COLO829 (cell line): ENCODE measurements at regions not wholly inside any gene's neighbourhood (a gene's known extent, or its start where the extent isn't known, plus 50 kb on each side); places are given as distances from the start of the nearest gene placed in this dataset.

ENCODE experiments used
- DNase-seq: peaks from one replicate; pipeline ENCODE4 v3.0.0; 2012; ENCODE audit warnings: low spot score

DNA sequence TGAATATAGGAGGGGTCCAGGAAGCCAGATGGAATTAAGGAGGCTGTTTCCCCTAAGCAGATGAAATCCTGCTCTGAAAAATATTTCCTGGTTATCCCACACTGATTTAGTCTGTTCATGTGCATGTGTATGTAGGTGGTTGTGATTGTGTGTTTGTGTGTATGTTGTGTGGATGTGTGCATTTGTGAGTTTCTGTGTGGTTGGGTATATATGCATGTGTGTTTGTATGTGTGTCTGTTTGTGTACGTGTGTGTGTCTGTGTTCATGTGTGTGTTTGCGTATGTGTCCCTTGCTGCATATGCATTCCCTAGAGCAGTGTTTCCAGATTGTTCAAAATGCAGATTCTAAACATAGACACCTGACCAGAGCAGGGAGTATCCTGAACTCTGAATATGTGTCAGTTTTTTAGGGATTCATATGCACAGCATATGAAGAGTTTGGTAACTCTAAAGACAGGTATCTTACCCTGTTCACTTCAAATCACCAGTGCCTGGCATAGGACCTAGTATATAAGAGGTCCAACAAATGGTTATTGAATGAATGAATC, 239.8 kb downstream of the MAFB start:
- DNase-seq = no peak

DNA sequence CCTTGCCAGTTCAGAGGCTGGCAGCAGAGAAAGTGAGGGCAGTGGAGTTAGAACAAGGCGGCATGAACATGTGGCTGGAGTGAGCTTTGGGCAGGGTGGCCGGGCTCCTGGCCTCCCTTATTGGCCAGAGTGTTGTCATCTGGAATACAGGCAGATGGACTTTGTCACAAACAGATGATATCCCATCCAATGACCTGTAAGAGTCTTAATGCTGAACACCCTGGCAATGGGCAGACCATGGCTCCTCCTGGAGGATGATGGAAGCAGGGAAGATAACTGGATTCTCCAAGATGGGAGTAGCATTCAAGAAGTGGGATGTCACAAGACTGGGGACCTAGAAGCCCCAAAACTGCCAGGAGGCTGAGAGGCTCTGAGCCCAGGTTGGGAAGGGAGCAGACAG, 242.1 kb downstream of the MAFB start:
- DNase-seq = no peak

DNA sequence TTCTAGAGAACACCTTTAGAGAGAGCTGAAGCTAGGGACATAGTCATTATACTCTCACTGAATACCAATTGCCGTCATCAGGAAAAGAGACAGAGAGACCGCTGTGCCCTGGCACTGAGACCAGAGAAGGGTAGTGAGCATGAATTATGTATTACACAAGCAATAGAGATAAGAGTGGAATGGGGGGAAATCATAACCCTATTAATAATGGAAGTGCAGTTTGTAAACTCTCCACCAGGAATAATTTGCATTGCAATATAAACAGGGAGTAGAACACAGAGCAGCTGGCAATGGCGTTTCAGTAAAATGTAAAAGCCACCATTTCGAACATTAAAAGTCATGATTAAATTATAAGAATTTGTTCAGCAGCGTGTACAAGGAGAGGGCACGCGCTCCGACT, 244.5 kb downstream of the MAFB start:
- DNase-seq = no peak

DNA sequence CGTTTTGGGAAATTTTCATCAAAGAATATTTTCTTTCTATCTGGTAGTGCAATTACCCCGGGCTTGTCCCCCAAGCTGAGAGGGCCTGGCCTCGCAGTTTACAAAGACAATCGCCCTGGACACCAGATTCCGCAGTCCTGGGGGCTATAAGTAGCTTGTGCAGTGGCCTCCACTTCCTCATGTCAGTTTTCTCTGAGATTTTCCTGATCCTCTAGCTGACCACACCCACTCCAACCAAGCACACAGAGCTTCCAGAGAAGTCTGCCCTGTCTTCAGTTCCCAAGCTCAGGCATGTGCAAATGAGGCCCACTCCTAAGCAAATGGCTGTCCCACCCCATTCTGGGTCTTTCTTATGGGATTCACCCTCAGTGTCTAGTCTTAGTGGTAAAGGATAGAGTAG, 245.3 kb downstream of the MAFB start:
- no peak for DNase-seq

DNA sequence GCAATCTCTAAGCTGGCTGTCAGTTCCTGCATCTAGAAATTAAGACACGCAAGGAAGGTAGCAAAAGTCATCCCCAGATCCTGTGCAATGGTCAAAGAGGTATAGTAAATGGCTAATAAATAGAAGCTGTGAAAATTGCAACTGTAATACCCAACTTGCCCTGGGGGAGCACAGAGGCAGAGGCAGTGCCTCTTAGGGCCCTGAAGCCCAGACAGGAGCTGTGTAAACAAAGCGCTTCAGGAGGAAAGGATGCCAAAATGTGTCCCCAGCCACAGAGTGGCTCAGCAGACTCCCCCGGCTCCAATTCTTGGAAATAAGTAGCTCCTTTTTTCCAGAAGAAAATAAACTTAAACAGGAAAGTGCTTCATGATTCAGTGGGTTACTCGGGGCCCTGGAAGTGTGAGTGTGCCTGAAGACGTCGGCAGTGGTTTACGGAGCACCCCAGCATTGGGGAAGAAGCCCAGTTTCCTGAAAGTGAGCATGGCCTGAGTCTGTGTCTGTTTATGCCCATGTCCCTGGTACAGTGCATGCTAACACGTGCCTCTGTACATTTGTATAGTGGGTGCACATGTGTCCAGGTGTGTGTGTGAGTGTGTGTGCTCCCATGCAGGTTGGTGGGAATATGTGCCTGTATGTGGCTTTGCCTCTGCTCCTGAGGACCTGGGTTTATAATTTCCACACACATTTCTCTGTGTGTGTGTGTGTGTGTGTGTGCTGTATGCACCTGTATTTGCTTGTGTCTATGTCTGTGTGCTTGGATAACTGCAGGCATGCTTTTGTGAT, 246.7 kb downstream of the MAFB start:
- DNase-seq = no peak

DNA sequence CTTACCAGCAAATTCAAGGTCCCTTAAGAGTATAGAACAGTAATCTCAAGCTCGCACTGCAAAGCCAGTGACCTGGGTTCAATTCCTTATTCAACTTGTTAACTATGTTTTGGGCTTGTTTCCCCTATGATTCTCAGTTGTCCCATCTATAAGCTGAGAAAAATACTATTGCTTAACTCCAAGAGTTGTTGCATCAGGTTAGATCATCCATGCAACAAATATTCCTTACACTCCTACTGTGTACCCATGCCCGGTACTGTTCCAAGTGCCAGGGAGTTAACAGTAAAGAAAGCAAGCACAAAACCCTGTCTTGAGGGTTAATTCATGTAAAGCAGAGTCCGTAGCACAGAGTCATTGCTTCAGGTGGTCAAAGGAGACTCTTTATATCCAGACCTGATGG, 247.3 kb downstream of the MAFB start:
- DNase-seq = no peak

DNA sequence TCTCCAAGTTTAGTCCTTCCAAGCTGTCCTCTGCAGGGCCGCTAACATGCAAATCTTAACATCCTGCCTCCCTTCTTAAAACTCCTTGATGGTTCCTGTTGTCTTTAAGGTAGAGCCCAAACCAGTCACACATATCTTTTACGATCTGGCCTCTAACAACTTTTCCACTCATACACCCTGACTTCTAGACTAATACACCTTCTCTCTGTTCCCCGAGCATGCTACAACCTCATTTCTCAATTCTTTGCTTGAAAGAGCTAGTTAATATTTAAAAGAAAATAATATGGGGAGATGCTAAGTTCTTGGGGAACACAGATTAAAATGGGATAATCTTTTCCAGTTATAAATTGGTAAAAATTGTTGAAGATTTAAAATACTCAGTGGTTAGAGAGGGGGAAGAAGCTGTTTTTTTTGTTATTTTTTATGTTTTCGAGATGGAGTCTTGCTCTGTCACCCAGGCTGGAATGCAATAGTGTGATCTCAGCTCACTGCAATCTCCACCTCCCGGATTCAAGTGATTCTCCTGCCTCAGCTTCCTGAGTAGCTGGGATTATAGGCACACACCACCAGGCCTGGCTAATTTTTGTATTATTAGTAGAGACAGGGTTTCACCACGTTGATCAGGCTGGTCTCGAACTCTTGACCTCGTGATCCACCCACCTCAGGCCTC, 250.7 kb downstream of the MAFB start:
- DNase-seq = no peak

DNA sequence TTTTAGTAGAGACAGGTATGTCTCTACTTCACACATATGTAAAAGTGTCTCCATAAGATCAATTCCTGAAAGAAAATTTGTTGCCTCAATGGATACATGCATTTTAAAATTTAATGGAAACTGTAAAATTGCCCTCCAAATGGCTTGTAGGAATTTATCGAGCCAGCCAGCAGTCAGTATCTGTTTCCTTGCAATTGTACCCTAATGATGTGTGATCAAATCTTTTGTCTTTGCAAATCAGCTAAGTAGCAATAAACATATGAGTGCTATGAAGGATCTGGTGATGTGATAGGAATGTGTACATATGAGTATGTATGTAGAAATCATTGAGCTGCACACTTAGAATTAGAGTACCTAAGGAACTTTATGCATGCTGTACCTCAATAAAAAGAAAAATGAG, 253.0 kb downstream of the MAFB start:
- DNase-seq = no peak

DNA sequence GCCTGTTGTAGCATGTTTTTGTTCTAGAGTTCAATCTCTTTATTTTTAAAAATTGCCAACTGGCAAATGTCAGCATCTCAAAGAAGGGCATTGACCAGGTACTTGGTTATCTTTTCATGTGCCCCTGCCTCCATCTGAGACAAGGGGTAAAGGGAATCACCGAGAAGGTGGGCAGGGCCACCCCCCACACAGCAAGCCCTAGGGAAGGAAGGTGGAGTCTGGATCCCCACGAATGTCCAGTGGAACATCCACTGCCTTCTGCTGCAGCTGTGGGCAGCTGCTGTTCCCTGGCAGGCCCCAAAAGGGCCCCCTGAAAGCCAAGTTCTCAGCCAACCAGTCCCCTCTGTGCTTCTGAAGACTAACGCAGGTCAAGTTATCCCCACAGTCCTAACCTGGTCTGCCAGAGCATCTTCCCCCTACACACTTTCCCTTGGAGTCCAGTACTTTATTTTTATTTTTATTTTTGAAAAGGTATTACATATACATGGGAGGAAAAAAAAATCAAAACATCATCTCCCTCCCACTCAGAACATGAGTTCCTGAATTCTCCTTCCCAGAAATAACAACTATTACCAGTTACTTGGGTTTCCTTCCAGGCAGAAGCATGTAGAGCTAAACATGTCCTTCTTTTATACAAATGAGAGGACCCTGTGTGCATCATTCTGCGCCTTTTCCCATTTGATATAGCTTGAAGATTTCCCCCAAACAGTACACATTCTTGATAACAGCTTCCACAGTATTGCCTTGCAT, 253.7 kb downstream of the MAFB start:
- DNase-seq = no peak

DNA sequence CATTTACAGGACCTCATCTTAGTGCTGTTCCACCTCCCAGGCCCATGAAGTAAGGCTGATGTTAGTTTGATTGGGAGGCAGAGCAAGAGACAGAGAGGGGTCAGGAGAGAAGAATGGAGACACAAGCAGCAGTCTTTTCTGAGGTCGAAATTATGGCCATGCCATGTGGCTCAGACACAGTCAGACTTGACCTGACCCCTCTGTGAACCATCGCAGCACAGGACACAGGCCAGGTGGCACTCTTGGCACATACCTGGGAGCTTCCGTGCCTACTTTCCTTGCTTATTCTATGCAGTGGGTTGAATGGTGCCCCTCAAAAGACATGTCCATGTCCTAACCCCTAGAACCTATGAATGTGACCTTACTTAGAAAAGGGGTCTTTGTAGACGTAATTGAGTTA, 254.9 kb downstream of the MAFB start:
- no peak for DNase-seq

DNA sequence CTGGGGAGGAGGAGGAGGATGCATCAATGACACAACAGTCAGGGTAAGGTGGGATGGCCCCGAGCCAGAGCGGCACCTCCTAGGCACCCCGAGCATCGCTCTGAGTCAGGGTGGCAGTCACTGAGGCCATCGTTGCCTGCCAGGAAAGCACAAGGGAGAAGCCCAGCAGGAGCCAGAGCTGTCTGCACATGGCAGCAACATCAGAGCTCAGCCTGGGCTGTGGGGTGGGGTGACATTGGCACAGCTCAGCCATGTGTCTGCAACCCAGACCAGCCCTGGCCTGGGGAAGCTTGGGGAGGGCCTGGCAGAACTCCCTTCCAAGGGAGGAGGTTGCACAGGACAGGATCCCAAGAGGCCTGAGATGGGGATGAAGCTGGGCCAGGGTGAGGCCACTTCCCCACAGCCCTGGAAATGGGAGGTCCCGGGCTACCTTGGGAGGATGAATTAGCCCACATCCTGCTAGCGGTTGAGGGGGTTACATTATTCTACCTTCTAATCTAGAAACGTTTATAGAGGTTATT, 255.6 kb downstream of the MAFB start:
- no peak for DNase-seq

DNA sequence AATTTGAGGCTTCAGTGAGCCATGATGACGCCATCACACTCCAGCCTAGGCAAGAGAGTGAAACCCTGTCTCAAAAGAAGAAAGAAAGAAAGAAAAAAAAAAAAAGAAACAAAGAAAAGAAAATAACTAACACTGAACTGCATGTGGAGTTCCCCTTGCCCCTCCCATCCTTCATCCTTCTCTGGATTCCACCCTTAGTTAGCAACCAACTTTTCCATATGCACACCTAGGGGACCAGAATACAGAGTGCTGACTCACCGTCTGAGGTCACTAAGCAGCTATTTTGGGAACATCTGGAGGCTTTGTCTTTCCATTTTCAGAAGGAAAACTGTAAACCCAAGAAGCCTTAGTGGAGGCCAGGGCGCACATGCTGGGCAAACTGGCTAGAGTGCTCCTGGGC, 257.4 kb downstream of the MAFB start:
- no peak for DNase-seq

DNA sequence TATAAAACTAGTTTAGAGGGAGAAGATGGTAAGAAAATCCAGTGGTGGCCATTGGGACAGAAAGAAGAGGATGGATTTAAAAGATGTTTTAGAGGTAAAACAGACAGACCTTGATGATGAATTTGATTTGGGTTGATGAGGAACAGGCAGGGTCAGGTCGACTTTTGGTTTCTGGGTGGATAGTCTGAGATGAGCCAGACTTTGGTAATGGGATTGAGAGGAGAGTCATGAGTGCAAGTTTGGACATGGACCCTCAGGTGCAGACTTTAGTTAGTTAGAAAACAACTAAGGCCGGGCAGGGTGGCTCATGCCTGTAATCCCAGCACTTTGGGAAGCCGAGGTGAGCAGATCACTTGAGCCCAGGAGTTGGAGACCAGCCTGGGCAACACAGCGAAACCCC, 257.9 kb downstream of the MAFB start:
- DNase-seq = no peak

DNA sequence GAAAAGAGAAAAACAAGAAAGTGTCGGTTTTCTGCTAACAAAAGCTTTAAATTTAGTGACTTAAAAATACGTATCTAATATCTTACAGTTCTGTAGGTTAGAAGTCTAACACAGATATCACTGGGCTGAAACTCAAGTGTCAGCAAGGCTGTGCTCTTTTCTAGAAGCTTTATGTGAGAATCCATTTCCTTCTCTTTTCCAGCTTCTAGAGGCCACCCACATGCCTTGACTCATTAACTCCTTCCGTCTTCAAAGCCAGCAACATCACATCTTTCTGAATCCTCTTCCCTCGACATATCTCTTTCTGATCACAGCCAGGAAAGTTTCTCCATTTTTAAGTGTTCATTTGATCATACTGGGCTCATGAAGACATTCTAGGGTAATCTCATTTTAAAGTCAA, 262.0 kb downstream of the MAFB start:
- DNase-seq = no peak

DNA sequence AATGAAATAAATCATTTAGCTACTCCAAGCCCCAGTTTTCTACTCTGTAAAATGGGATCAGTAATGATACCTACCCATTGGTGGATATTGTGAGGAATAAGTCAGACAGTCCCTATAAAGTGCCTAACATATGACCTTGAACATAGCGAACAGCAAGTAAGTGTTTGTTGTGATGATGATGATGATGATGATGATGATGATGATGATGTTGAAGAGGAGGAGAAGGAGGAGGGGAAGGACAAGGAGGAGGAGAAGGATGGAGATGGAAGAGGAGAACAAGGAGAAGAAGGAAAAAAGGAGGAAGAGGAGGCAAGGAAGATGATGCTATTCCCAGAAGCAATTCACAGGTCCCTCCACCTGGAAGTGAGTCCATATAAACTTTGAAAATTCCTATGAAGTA, 264.3 kb downstream of the MAFB start:
- DNase-seq = no peak

DNA sequence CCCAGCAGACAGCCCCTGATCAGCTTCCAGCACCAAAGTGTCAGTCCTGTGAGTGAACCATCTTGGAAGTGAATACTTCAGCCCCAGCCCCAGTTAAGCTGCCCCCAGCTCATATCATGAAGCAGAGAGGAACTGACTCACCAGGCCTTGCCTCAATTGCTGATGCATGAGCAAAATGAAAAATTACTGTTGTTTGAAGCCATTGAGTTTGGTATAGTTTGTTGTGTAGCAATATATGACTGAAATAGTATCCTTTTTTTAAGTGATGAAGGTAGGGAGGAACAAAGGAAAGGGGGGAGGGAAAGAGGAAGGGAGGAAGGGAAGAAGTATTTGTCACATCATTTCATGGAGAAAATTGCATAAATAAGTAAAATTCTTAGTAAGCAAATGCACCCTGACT, 266.4 kb downstream of the MAFB start:
- no peak for DNase-seq

DNA sequence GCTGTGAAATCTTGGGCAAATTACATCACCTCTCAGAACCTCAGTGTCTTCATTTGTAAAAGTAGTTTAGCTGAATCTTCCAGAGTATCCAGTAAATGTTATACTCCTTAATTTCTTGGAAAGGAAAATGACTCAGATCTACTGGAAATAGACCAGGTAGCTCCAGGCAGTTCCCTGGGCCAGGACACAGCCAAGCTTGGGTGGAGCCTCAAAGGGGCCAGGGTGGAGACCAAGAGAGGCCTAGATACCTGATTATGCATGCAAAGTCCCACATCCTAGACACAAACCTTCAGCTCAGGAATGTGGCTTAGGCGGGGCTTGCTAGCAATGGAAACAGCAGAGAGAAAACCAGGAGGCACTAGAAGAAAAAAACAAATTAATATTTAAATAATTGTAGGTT, 272.8 kb downstream of the MAFB start:
- no peak for DNase-seq

DNA sequence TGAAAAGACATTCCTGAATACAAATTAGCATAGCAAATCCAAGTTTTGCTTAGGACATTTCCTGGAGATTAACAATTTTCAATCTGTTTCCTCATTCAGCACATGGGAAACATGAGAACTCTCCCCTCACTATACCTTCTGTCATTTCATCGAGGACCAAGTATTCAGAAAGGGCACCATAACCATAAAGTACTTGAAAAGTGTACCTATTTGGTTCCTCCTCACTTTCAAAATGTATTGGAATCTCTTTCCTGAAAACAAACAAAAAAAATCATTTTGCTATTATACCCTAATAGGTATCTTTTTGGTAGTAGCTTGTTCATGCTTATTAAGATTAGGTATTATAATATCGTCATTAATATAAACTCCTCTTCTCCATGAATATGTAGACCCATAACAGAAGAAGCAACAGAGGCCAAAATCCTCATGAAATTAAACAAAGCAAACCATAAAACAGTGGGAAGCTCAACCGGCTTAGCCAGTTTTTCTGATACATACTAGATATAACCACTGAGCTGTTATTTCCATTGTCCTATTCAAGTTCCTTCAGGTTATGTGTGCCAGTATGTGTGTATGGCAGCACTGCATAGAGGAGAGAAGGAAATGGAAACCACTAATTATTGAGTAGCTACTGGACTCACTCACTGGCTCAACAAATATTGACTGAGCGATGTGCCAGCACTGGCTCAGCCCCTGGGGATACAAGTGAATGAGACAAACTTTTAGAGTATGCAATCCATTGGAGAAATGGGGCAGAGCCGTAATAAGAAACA, 274.0 kb downstream of the MAFB start:
- no peak for DNase-seq

DNA sequence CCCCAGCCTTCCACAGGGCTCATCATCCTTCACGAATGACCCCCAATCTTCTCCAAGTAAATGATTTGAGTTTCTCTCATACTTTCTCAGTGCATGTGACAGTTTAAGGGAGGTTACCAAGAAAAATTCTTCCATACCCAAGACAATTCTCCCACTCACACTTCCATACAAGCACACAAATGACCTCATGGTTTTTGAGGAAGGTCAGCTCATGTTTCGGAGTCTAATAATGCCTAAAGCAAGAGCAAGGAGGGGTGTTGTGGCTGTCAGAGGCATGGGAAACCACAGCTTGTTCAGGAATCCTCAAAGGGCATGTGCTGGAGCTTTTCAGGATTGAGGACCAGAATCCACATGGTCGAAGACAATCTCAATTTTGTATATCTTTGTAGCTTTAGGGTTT, 279.0 kb downstream of the MAFB start:
- DNase-seq = no peak

DNA sequence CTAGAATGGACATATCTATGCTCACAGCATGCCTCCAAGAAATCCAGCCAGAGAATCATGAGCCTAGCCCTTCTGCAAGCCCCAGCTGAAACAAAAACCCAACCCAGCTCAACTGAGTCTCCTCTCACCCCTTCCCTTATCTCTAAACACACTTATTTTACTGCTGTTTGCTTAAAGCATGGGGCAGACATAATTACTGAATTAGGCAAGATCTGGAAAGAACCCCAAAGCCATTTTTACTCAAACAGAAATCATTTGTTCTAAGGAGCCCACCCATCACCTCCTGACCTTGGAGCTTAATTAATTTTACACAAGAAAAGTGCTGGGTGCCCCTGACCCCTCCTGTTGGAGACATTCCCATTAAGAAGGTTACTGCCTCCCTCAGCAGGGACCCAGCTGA, 291.6 kb downstream of the MAFB start:
- DNase-seq = no peak

DNA sequence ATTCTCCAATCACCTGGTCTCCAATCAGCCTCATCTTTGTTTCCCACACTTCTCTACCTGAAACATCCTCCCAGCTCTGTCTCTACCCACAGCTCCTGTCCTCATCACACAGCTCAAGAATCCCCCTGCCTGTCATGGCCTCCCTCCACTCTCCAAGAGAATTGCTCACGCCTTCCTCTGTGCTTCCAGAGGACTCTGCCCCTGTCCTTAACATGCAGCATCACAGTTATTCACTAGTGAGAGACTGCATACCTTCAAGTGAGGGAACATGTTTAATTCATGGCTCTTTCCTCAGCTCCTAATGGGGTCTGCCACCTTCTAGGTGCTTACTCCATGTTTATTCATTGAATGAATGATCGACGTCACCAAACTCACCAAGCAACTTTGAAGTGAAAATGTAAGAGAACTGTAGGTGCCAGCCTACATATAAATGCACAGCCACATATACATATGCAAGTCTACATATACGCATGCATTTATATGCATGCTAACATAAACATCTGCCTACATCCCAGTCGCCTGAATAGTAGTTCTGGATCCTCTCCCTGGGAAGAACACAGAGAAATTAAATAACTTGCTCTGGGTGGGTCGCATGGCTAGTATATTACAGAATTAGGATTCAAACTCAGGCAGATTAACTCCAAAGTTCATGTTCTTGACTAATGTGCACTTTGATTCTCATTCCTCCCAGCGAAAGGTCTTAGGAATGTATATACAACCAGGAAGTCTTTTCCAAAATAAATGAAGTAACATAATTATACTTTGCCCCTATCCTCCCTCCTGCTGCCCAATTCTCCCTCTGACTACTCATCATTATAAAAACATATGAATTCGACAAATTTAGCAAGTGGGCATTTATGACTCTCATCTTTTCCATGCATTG, 295.6 kb downstream of the MAFB start:
- no peak for DNase-seq
